ENCODE measurements at regions not wholly inside any gene's neighbourhood (a gene's known extent, or its start where the extent isn't known, plus 50 kb on each side); places are given as distances from the start of the nearest gene placed in this dataset.

GRCh38 chr6:111958534-111958933 is 85.3 kb upstream of the FYN start:
- Histone ChIP-seq H3F3A (ENCODE audit: insufficient read depth, low read length, poor library complexity, severe bottlenecking) (no peaks in the 10 kb centered on the region), H2AFZ (ENCODE audit: low read depth, low read length) (no peak overlapping the region), H3K4me2 (ENCODE audit: low read length) (no peak overlapping the region), H3K9me2 (ENCODE audit: insufficient read depth, low read length) (no peaks in the 10 kb centered on the region), H3K9ac (ENCODE audit: low read length) (no peak overlapping the region), H4K20me1 (ENCODE audit: insufficient read depth) (no peaks in the 10 kb centered on the region), H3K4me3 (ENCODE audit: low read length) (no peak overlapping the region), H3K9me3 (ENCODE audit: low read length) (no peaks in the 10 kb centered on the region), H3K27ac (ENCODE audit: low read length) (no peak overlapping the region), H3K27me3 (ENCODE audit: insufficient read depth, low read depth, low read length) (no peaks in the 10 kb centered on the region), H3K79me2 (replicated peaks; ENCODE audit: insufficient read depth, low read length) (no peaks in the 10 kb centered on the region), H3K36me3 (ENCODE audit: insufficient read depth, low read length) (no peaks in the 10 kb centered on the region)
- TF ChIP-seq EP300 (conservative IDR thresholded peaks at IDR 0.05; ENCODE audit: poor library complexity, severe bottlenecking) (no peak), MXI1 (conservative IDR thresholded peaks at IDR 0.05; ENCODE audit: poor library complexity, severe bottlenecking) (no peak), EZH2 (IDR thresholded peaks at IDR 0.05; ENCODE audit: borderline replicate concordance, insufficient read depth, low read length, poor library complexity, severe bottlenecking) (no peak), CTCF (IDR thresholded peaks at IDR 0.05; ENCODE audit: poor library complexity, severe bottlenecking) (no peak), REST (IDR thresholded peaks at IDR 0.05; ENCODE audit: borderline replicate concordance) (no peak), RAD21 (conservative IDR thresholded peaks at IDR 0.05) (no peak), POLR2AphosphoS5 (IDR thresholded peaks at IDR 0.05) (no peak), TAF1 (IDR thresholded peaks at IDR 0.05; ENCODE audit: low read depth) (no peak)

GRCh38 chr6:111959766-111960165 is 86.5 kb upstream of the FYN start:
- no peak for TF ChIP-seq SMC3 (conservative IDR thresholded peaks at IDR 0.05; ENCODE audit: poor library complexity)
- TF ChIP-seq RAD21 (conservative IDR thresholded peaks at IDR 0.05) = no peak
- no peak for TF ChIP-seq POLR2AphosphoS5 (IDR thresholded peaks at IDR 0.05)
- no peak for TF ChIP-seq REST (IDR thresholded peaks at IDR 0.05; ENCODE audit: borderline replicate concordance)
- no peak for TF ChIP-seq EZH2 (IDR thresholded peaks at IDR 0.05; ENCODE audit: borderline replicate concordance, insufficient read depth, low read length, poor library complexity, severe bottlenecking)
- TF ChIP-seq EP300 (conservative IDR thresholded peaks at IDR 0.05; ENCODE audit: poor library complexity, severe bottlenecking) = no peak
- TF ChIP-seq CTCF (IDR thresholded peaks at IDR 0.05; ENCODE audit: poor library complexity, severe bottlenecking) = no peak
- TF ChIP-seq MXI1 (conservative IDR thresholded peaks at IDR 0.05; ENCODE audit: poor library complexity, severe bottlenecking) = no peak
- TF ChIP-seq TAF1 (IDR thresholded peaks at IDR 0.05; ENCODE audit: low read depth) = no peak
- Histone ChIP-seq H3K9ac (ENCODE audit: low read length) (no peak overlapping the region), H2AFZ (ENCODE audit: low read depth, low read length) (no peak overlapping the region), H3K4me2 (ENCODE audit: low read length) (no peak overlapping the region), H3K79me2 (replicated peaks; ENCODE audit: insufficient read depth, low read length) (no peaks in the 10 kb centered on the region), H3K9me2 (ENCODE audit: insufficient read depth, low read length) (no peaks in the 10 kb centered on the region), H3K36me3 (ENCODE audit: insufficient read depth, low read length) (no peaks in the 10 kb centered on the region), H3F3A (ENCODE audit: insufficient read depth, low read length, poor library complexity, severe bottlenecking) (no peaks in the 10 kb centered on the region), H3K27me3 (ENCODE audit: insufficient read depth, low read depth, low read length) (no peaks in the 10 kb centered on the region), H3K27ac (ENCODE audit: low read length) (no peak overlapping the region), H3K9me3 (ENCODE audit: low read length) (no peaks in the 10 kb centered on the region), H4K20me1 (ENCODE audit: insufficient read depth) (no peaks in the 10 kb centered on the region), H3K4me3 (ENCODE audit: low read length) (no peak overlapping the region)
